ENCODE measurements at regions not wholly inside any gene's neighbourhood (a gene's known extent, or its start where the extent isn't known, plus 50 kb on each side); places are given as distances from the start of the nearest gene placed in this dataset.

DNA sequence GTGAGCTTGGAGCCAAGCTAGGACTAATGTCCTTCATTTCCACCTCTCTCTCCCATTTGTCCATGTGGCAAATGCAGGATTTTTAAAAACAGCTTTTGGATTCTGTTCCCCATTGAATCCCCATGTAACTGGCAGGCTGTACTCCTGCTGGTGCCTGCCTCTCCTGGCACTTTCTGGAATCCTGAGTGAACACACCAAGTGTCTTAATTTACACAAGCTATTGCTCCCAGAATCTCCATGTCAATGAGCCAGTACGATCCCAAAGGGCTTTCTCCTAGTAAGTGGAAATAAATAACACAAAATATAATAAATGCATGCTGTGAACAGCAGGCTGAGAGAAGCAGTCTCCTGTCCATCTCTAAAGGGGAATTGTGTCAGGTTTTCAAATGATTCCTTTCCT, 88.4 kb upstream of the WWC1 start:
- Histone ChIP-seq H3K9ac (ENCODE audit: control insufficient read depth, extremely low read depth, insufficient read depth, low read length) (no peak overlapping the region), H3K9me3 (ENCODE audit: control insufficient read depth, low read depth, low read length) (no peaks in the 10 kb centered on the region), H3K36me3 (ENCODE audit: control insufficient read depth in 2 of 2, extremely low read depth in 1 of 2, insufficient read depth in 2 of 2, low read length in 2 of 2) (peaks cover 31 to 49% of the 10 kb centered on the region in 2 experiments), H3K27ac (ENCODE audit: control insufficient read depth, insufficient read depth, low read length) (no peak overlapping the region), H3K4me1 (ENCODE audit: control insufficient read depth, extremely low read depth, insufficient read depth, low read length) (peaks cover 9% of the 10 kb centered on the region), H3K79me2 (ENCODE audit: control insufficient read depth, insufficient read depth, low read length) (no peaks in the 10 kb centered on the region), H3K27me3 (ENCODE audit: control insufficient read depth, extremely low read depth, insufficient read depth, low read length) (no peaks in the 10 kb centered on the region), H4K20me1 (ENCODE audit: control insufficient read depth, extremely low read depth, insufficient read depth, low read length) (no peaks in the 10 kb centered on the region), H2AFZ (ENCODE audit: control insufficient read depth, low read length) (no peak overlapping the region), H3K4me2 (ENCODE audit: control insufficient read depth, extremely low read depth, insufficient read depth, low read depth, low read length) (no peak overlapping the region), H3K9me1 (ENCODE audit: control insufficient read depth, extremely low read depth, insufficient read depth, low read length) (peaks cover 3% of the 10 kb centered on the region), H3K4me3 (ENCODE audit: control insufficient read depth in 2 of 3, extremely low read depth in 1 of 3, insufficient read depth in 2 of 3, low read depth in 1 of 3, low read length in 3 of 3) (no peak overlapping the region)
- dilution Hi-C loops (cut with MboI; ENCODE audit: extremely low pct_ligation_motif_present, low sequenced_read_pairs): no loop called here
- no peak for DNase-seq (ENCODE audit: low read depth, low spot score)
- no peak for TF ChIP-seq EZH2 (IDR thresholded peaks at IDR 0.05; ENCODE audit: low read length)
- TF ChIP-seq, protein P1, sequence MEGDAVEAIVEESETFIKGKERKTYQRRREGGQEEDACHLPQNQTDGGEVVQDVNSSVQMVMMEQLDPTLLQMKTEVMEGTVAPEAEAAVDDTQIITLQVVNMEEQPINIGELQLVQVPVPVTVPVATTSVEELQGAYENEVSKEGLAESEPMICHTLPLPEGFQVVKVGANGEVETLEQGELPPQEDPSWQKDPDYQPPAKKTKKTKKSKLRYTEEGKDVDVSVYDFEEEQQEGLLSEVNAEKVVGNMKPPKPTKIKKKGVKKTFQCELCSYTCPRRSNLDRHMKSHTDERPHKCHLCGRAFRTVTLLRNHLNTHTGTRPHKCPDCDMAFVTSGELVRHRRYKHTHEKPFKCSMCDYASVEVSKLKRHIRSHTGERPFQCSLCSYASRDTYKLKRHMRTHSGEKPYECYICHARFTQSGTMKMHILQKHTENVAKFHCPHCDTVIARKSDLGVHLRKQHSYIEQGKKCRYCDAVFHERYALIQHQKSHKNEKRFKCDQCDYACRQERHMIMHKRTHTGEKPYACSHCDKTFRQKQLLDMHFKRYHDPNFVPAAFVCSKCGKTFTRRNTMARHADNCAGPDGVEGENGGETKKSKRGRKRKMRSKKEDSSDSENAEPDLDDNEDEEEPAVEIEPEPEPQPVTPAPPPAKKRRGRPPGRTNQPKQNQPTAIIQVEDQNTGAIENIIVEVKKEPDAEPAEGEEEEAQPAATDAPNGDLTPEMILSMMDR (optimal IDR thresholded peaks at IDR 0.05 in 1 of 3, IDR thresholded peaks at IDR 0.05 in 1 of 3, conservative IDR thresholded peaks at IDR 0.05 in 1 of 3; ENCODE audit: extremely low read depth in 1 of 3, insufficient read depth in 2 of 3, low read length in 3 of 3): no peak
- no peak for FAIRE-seq

DNA sequence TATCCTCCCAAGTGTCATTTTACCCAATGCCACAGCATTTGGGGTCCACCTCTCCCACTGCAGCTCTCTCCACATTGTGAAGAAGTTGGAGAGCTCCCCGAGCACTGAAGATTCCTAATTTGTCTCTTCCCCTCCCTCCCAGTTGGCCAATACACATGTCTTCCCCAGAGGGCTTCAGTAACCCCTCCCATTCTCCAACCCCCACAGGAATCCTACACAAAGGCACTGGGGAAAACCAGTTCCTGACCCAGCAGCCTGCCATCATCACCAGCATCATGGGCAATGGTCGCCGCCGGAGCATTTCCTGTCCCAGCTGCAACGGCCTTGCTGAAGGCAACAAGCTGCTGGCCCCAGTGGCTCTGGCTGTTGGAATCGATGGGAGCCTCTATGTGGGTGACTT, 87.3 kb upstream of the WWC1 start:
- H2AFZ ChIP-seq (ENCODE audit: control insufficient read depth, low read length): no peak overlapping the region
- H4K20me1 ChIP-seq (ENCODE audit: control insufficient read depth, extremely low read depth, insufficient read depth, low read length): no peaks in the 10 kb centered on the region
- dilution Hi-C loops (cut with MboI; ENCODE audit: extremely low pct_ligation_motif_present, low sequenced_read_pairs): no loop called here
- no peaks in the 10 kb centered on the region for H3K79me2 ChIP-seq (ENCODE audit: control insufficient read depth, insufficient read depth, low read length)
- DNase-seq (ENCODE audit: low read depth, low spot score): no peak
- no peak overlapping the region for H3K4me2 ChIP-seq (ENCODE audit: control insufficient read depth, extremely low read depth, insufficient read depth, low read depth, low read length)
- H3K27ac ChIP-seq (ENCODE audit: control insufficient read depth, insufficient read depth, low read length): no peak overlapping the region
- H3K4me1 ChIP-seq (ENCODE audit: control insufficient read depth, extremely low read depth, insufficient read depth, low read length): peaks cover 9% of the 10 kb centered on the region
- no peak for FAIRE-seq
- peaks cover 3% of the 10 kb centered on the region for H3K9me1 ChIP-seq (ENCODE audit: control insufficient read depth, extremely low read depth, insufficient read depth, low read length)
- H3K9ac ChIP-seq (ENCODE audit: control insufficient read depth, extremely low read depth, insufficient read depth, low read length): no peak overlapping the region
- H3K27me3 ChIP-seq (ENCODE audit: control insufficient read depth, extremely low read depth, insufficient read depth, low read length): no peaks in the 10 kb centered on the region
- no peak overlapping the region for H3K4me3 ChIP-seq (ENCODE audit: control insufficient read depth in 2 of 3, extremely low read depth in 1 of 3, insufficient read depth in 2 of 3, low read depth in 1 of 3, low read length in 3 of 3)
- H3K9me3 ChIP-seq (ENCODE audit: control insufficient read depth, low read depth, low read length): no peaks in the 10 kb centered on the region
- peaks cover 25 to 44% of the 10 kb centered on the region in 2 experiments for H3K36me3 ChIP-seq (ENCODE audit: control insufficient read depth in 2 of 2, extremely low read depth in 1 of 2, insufficient read depth in 2 of 2, low read length in 2 of 2)
- TF ChIP-seq, protein P1 (optimal IDR thresholded peaks at IDR 0.05 in 1 of 3, IDR thresholded peaks at IDR 0.05 in 1 of 3, conservative IDR thresholded peaks at IDR 0.05 in 1 of 3; ENCODE audit: extremely low read depth in 1 of 3, insufficient read depth in 2 of 3, low read length in 3 of 3): no peak
- TF ChIP-seq EZH2 (IDR thresholded peaks at IDR 0.05; ENCODE audit: low read length): no peak

Data from keratinocyte (primary cell).